ENCODE measurements at regions not wholly inside any gene's neighbourhood (a gene's known extent, or its start where the extent isn't known, plus 50 kb on each side); places are given as distances from the start of the nearest gene placed in this dataset.

GRCh38 chr13:80244574-80244973 is 96.4 kb downstream of the SPRY2 start:
- ChIA-PET POLR2A (ENCODE audit: low non-redundant PET) (no interaction called here), CTCF (no interaction called here)
- peaks cover 21% of the 10 kb centered on the region for H3K4me1 ChIP-seq (ENCODE audit: insufficient read depth, low read length, poor library complexity, severe bottlenecking)
- no peaks in the 10 kb centered on the region for H3K36me3 ChIP-seq (ENCODE audit: insufficient read depth, low read length, poor library complexity, severe bottlenecking)
- intact Hi-C loops (cut with micrococcal nuclease; ENCODE audit: unreplicated experiment): loop anchor here (10.0 kb wide), 1 partner anchor 190 kb away; no protein-coding TSS in a partner anchor
- H3K9me3 ChIP-seq (ENCODE audit: low read depth, low read length, poor library complexity, severe bottlenecking): no peaks in the 10 kb centered on the region
- TF ChIP-seq CTCF (conservative IDR thresholded peaks at IDR 0.05; ENCODE audit: low read depth, low read length): no peak
- no peak for TF ChIP-seq EZH2 (IDR thresholded peaks at IDR 0.05; ENCODE audit: borderline replicate concordance, low read depth, low read length, poor library complexity, severe bottlenecking)
- no peak overlapping the region for H3K27ac ChIP-seq (ENCODE audit: low read depth, low read length, poor library complexity, severe bottlenecking)
- H3K27me3 ChIP-seq (replicated peaks; ENCODE audit: insufficient read depth, low read depth, low read length, poor library complexity): peaks cover 12% of the 10 kb centered on the region
- no TSS peak for BruUV-seq (replicated peaks)
- H3K4me3 ChIP-seq (ENCODE audit: low read depth, low read length, poor library complexity, severe bottlenecking): no peak overlapping the region
- DNase-seq (ENCODE audit: low spot score): no peak

GRCh38 chr13:80242728-80243427 is 98.0 kb downstream of the SPRY2 start:
- no peak overlapping the region for H3K4me3 ChIP-seq (ENCODE audit: low read depth, low read length, poor library complexity, severe bottlenecking)
- ChIA-PET POLR2A (ENCODE audit: low non-redundant PET) (no interaction called here), CTCF (no interaction called here)
- peaks cover 21% of the 10 kb centered on the region for H3K4me1 ChIP-seq (ENCODE audit: insufficient read depth, low read length, poor library complexity, severe bottlenecking)
- no peaks in the 10 kb centered on the region for H3K36me3 ChIP-seq (ENCODE audit: insufficient read depth, low read length, poor library complexity, severe bottlenecking)
- DNase-seq (ENCODE audit: low spot score): no peak
- TF ChIP-seq EZH2 (IDR thresholded peaks at IDR 0.05; ENCODE audit: borderline replicate concordance, low read depth, low read length, poor library complexity, severe bottlenecking) (no peak), CTCF (conservative IDR thresholded peaks at IDR 0.05; ENCODE audit: low read depth, low read length) (no peak)
- peaks cover 12% of the 10 kb centered on the region for H3K27me3 ChIP-seq (replicated peaks; ENCODE audit: insufficient read depth, low read depth, low read length, poor library complexity)
- intact Hi-C loops (cut with micrococcal nuclease; ENCODE audit: unreplicated experiment): loop anchor here (10.0 kb wide), 1 partner anchor 192 kb away; no protein-coding TSS in a partner anchor
- BruUV-seq (replicated peaks): no TSS peak
- no peaks in the 10 kb centered on the region for H3K9me3 ChIP-seq (ENCODE audit: low read depth, low read length, poor library complexity, severe bottlenecking)
- no peak overlapping the region for H3K27ac ChIP-seq (ENCODE audit: low read depth, low read length, poor library complexity, severe bottlenecking)

GRCh38 chr13:80239571-80240255 is 101.2 kb downstream of the SPRY2 start:
- no peak overlapping the region for H3K27ac ChIP-seq (ENCODE audit: low read depth, low read length, poor library complexity, severe bottlenecking)
- TF ChIP-seq CTCF (conservative IDR thresholded peaks at IDR 0.05; ENCODE audit: low read depth, low read length): no peak
- TF ChIP-seq EZH2 (IDR thresholded peaks at IDR 0.05; ENCODE audit: borderline replicate concordance, low read depth, low read length, poor library complexity, severe bottlenecking): no peak
- H3K27me3 ChIP-seq (replicated peaks; ENCODE audit: insufficient read depth, low read depth, low read length, poor library complexity): peaks cover 4% of the 10 kb centered on the region
- no TSS peak for BruUV-seq (replicated peaks)
- no peak for DNase-seq (ENCODE audit: low spot score)
- ChIA-PET CTCF (interaction anchor here (0.5 kb wide), 1 partner anchor 121 kb away, joined by 3 read pairs; no protein-coding TSS in a partner anchor), POLR2A (ENCODE audit: low non-redundant PET) (no interaction called here)
- H3K4me1 ChIP-seq (ENCODE audit: insufficient read depth, low read length, poor library complexity, severe bottlenecking): peaks cover 36% of the 10 kb centered on the region
- no peak overlapping the region for H3K4me3 ChIP-seq (ENCODE audit: low read depth, low read length, poor library complexity, severe bottlenecking)
- no peaks in the 10 kb centered on the region for H3K9me3 ChIP-seq (ENCODE audit: low read depth, low read length, poor library complexity, severe bottlenecking)
- no peaks in the 10 kb centered on the region for H3K36me3 ChIP-seq (ENCODE audit: insufficient read depth, low read length, poor library complexity, severe bottlenecking)
- intact Hi-C loops (cut with micrococcal nuclease; ENCODE audit: unreplicated experiment): loop anchor here (5.0 to 10.0 kb wide), 4 partner anchors 103 to 465 kb away; partner anchors contain the start of gene SPRY2
